Pancreas (tissue), 10 donors: ENCODE measurements at regions not wholly inside any gene's neighbourhood (a gene's known extent, or its start where the extent isn't known, plus 50 kb on each side); places are given as distances from the start of the nearest gene placed in this dataset.

Experiments used
- ATAC-seq, 4 donors: fragments of 200-7000 bp; cut with Tn5 transposase; one replicate each; pipeline versions ENCODE4 v1.8.0 to v1.9.1; 2020; ENCODE audit warnings: mild to moderate bottlenecking in 4 of 4, moderate library complexity in 4 of 4
- DNase-seq, 6 donors: peaks; one replicate each; pipeline ENCODE4 v3.0.0-alpha.2; 2020
- FAIRE-seq: peaks from 2 replicates; lab custom pipeline; 2012; peaks lifted over from hg19 to GRCh38; lab: Jason Lieb, UNC
- H3K27ac ChIP-seq, 4 donors: fragments of 200-600 bp; sonication (generic); 1 replicate in 3 of 4; 2 replicates in 1 of 4; pipeline versions ENCODE4 v1.5.0 to v1.8.0; 2020
- H3K27me3 ChIP-seq, 4 donors: fragments of 200-600 bp; one replicate each; pipeline ENCODE4 v1.8.0; 2021
- H3K36me3 ChIP-seq, 3 donors: fragments of 200-600 bp; sonication (generic) in 1 of 3; one replicate each; pipeline versions ENCODE4 v1.5.0 to v1.8.0; 2020 to 2021
- H3K4me1 ChIP-seq, 3 donors: fragments of 200-600 bp; one replicate each; pipeline ENCODE4 v1.8.0; 2021
- H3K4me3 ChIP-seq, 4 donors: fragments of 200-600 bp; sonication (generic) in 2 of 4; one replicate each; pipeline versions ENCODE4 v1.5.0 to v1.8.0; 2020 to 2021
- H3K9me3 ChIP-seq, 4 donors: fragments of 200-600 bp; one replicate each; pipeline ENCODE4 v1.8.0; 2021
- CTCF ChIP-seq, 4 donors: fragments of 200-600 bp; sonication (generic) in 3 of 4; IDR thresholded peaks; one replicate each; pipeline versions ENCODE4 v1.5.0 to v1.8.0; 2021; ENCODE audit warnings: antibody characterized with exemption in 4 of 4
- WGBS, 2 donors: extraction: QIAGEN DNeasy Blood & Tissue Kit; methylation state at CpG; one replicate each; pipeline ENCODE4 v1.1.7; 2013; 5-methylcytosine and 5-hydroxymethylcytosine counted together
- intact Hi-C, 3 donors: fragments of 100-400 bp; cut with DNase I; formaldehyde crosslinking; loops; one replicate each; pipeline versions ENCODE4 v1.11.1 to v1.14.2; 2022
- donor health status: healthy with polysubstance abuse.
- donor health status: DM: no; HTN: no; CAD: no; lungs with moderate emphysema.
- donor health status: DM: no; HTN: no; CAD: no.
- donor health status: control.
- donor health status: control.
- donor health status: Bipolar disorder and iron deficiency.
- donor health status: DM: yes; HTN: yes; CAD: no.
- donor health status: DM: no; HTN: no; CAD: no.
- donor health status: DM: no; HTN: no; CAD: no.
- donor health status: DM: yes; HTN: yes; CAD: no.

DNA sequence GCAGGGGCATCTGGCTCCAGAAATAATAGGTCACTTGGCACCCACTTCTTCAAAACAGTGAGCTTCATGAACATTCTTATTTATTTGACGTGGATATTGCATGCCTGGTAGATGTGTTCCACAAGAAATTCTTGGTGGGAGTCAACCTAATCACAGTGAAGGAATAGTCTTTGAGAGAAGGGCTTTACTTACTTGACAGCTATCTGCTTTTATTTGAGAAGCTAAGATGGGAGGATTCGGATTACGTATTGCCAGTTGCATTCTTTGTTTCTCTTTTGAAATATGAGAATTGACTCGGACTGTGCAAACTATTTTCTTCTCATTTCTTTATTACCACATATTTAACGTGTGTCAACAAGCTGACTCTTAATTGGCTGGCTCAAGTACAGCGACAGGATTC lies 117.2 kb downstream of the FASLG start:
- H3K9me3 ChIP-seq: no peaks in the 10 kb centered on the region
- intact Hi-C loops: no loop called here
- no peak overlapping the region for H3K27ac ChIP-seq
- H3K4me1 ChIP-seq: no peaks in the 10 kb centered on the region
- no peak overlapping the region for H3K4me3 ChIP-seq
- 58 to 60% methylated on average over 6 of the region's 6 CpGs for WGBS, 2 donors
- FAIRE-seq (no peak), ATAC-seq (no peak), DNase-seq (no peak)
- H3K27me3 ChIP-seq: no peaks in the 10 kb centered on the region
- no peak for TF ChIP-seq CTCF (IDR thresholded peaks at IDR 0.05)
- H3K36me3 ChIP-seq: no peaks in the 10 kb centered on the region

- 54 to 63% methylated on average over 3 of the region's 3 CpGs for WGBS, 2 donors
- ATAC-seq: no peak
- no peak overlapping the region for H3K27ac ChIP-seq
Measured at GRCh38 chr1:172777767-172778166, 118.9 kb downstream of the FASLG start.

DNA sequence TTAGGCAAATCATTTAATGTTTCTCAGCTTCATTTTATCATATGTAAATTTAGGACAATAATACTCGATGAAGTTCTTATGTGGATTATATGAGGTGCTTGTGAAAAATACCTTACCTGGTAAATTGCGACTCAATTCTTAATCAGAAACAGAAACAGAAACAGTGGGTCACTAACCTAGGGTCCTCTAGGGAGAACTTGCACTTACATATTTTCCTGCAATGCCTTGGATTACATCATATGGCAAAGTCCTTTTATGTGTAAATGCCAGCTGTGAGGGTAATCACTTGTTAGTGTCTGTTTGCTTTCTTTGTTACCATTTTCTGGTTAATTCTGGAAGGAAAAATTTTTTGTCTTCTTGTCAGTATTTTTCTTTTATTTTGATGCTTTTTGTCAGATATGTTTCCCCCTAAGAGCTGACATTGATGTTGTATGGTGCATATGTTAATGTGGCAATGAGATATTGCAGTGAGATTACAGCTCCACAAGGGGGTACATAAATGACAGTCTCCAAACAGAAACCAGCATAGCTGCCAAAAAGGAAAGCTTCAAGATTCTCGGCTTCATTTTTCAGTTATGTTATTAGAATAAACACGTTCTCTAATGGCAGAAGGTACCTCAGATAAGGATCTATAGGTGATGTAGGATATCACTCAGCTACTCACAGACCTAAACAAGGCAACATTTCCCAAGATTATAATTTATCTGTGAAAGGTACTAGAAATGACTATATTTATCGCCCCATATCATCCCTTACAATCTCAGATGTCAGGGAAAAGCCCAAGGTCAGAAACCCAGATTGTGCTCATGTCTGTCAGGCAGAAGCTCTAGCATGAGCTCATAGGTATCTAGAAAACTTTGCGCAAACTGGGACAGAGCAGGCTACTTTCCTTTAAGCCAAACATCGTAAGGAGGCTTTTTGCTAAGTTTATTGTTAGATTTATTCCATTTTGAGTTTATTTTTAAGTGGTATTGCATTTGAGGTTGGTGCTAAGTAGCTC lies 119.9 kb downstream of the FASLG start:
- Histone ChIP-seq H3K9me3 (no peaks in the 10 kb centered on the region), H3K36me3 (no peaks in the 10 kb centered on the region), H3K4me1 (no peaks in the 10 kb centered on the region), H3K27ac (no peak overlapping the region), H3K4me3 (no peak overlapping the region), H3K27me3 (no peaks in the 10 kb centered on the region)
- TF ChIP-seq CTCF (IDR thresholded peaks at IDR 0.05): no peak
- intact Hi-C loops: no loop called here
- FAIRE-seq (no peak), ATAC-seq (no peak), DNase-seq (no peak)
- 60 to 67% methylated on average over 7 of the region's 7 CpGs for WGBS, 2 donors

More at GRCh38 chr1:172777767-172778166, 118.9 kb downstream of the FASLG start:
- no peaks in the 10 kb centered on the region for H3K36me3 ChIP-seq
- no peaks in the 10 kb centered on the region for H3K27me3 ChIP-seq
- no peak for TF ChIP-seq CTCF (IDR thresholded peaks at IDR 0.05)
- no peaks in the 10 kb centered on the region for H3K4me1 ChIP-seq
- no peak overlapping the region for H3K4me3 ChIP-seq
- FAIRE-seq (no peak), DNase-seq (no peak)
- intact Hi-C loops: no loop called here
- no peaks in the 10 kb centered on the region for H3K9me3 ChIP-seq

- 70 to 79% methylated on average over 3 of the region's 3 CpGs for WGBS, 2 donors
- FAIRE-seq (no peak), DNase-seq (no peak), ATAC-seq (no peak)
- intact Hi-C loops: no loop called here
- Histone ChIP-seq H3K27me3 (no peaks in the 10 kb centered on the region), H3K4me1 (no peaks in the 10 kb centered on the region), H3K36me3 (no peaks in the 10 kb centered on the region), H3K27ac (no peak overlapping the region), H3K9me3 (no peaks in the 10 kb centered on the region), H3K4me3 (no peak overlapping the region)
- TF ChIP-seq CTCF (IDR thresholded peaks at IDR 0.05): no peak
Measured at GRCh38 chr1:172779491-172779890, 120.6 kb downstream of the FASLG start.
